Suprapubic skin (tissue), 4 donors: ENCODE measurements at regions not wholly inside any gene's neighbourhood (a gene's known extent, or its start where the extent isn't known, plus 50 kb on each side); places are given as distances from the start of the nearest gene placed in this dataset.

ENCODE experiments used
- CTCF ChIP-seq, 2 donors: fragments of 200-600 bp in 1 of 2; fragments of 450-650 bp in 1 of 2; sonication (generic) in 1 of 2; IDR thresholded peaks; one replicate each; pipeline ENCODE4 v1.5.1; 2016 to 2019; ENCODE audit warnings: antibody characterized with exemption in 2 of 2, mild to moderate bottlenecking in 1 of 2, moderate library complexity in 1 of 2
- EP300 ChIP-seq: sonication (generic); formaldehyde crosslinking; IDR thresholded peaks from one replicate; pipeline ENCODE4 v1.6.1; 2017; ENCODE audit warnings: antibody characterized with exemption
- POLR2A ChIP-seq, 2 donors: fragments of 450-650 bp; IDR thresholded peaks; one replicate each; pipeline ENCODE4 v1.6.1; 2017; ENCODE audit warnings: antibody characterized with exemption in 2 of 2, mild to moderate bottlenecking in 2 of 2, moderate library complexity in 2 of 2
- POLR2AphosphoS5 ChIP-seq, 3 donors: sonication (generic); formaldehyde crosslinking; IDR thresholded peaks; one replicate each; pipeline ENCODE4 v1.6.1; 2017; ENCODE audit warnings: antibody characterized with exemption in 3 of 3

GRCh38 chr2:7816233-7816632 is 865.6 kb upstream of the ID2 start:
- TF ChIP-seq CTCF (IDR thresholded peaks at IDR 0.05) = no peak
- no peak for TF ChIP-seq POLR2AphosphoS5 (IDR thresholded peaks at IDR 0.05)
- no peak for TF ChIP-seq POLR2A (IDR thresholded peaks at IDR 0.05)
- no peak for TF ChIP-seq EP300
